ENCODE measurements at regions not wholly inside any gene's neighbourhood (a gene's known extent, or its start where the extent isn't known, plus 50 kb on each side); places are given as distances from the start of the nearest gene placed in this dataset.
A peak's percentile ranks its signal among the peaks of the same experiment; 100 is the strongest.

- no peak for TF ChIP-seq ATF2 (CRISPR knock-in tag; IDR thresholded peaks at IDR 0.05; ENCODE audit: borderline replicate concordance, low read depth)
These were observed 301.7 kb upstream of the KAZN start (continued) for GRCh38 chr1:14296795-14297194.

GRCh38 chr1:14297356-14297755 lies 301.1 kb upstream of the KAZN start:
- ChIA-PET CTCF (no interaction called here), POLR2A (no interaction called here)
- TF ChIP-seq MLX (CRISPR knock-in tag; IDR thresholded peaks at IDR 0.05) = no peak
- TF ChIP-seq TCF7 (CRISPR knock-in tag; IDR thresholded peaks at IDR 0.05; ENCODE audit: low read depth) = no peak
- TF ChIP-seq FOXJ3 (CRISPR knock-in tag; IDR thresholded peaks at IDR 0.05; ENCODE audit: borderline replicate concordance) = no peak
- no peak for TF ChIP-seq NFE2L1 (CRISPR knock-in tag; IDR thresholded peaks at IDR 0.05)
- TF ChIP-seq ETV6 (CRISPR knock-in tag; IDR thresholded peaks at IDR 0.05) = no peak
- no peak for TF ChIP-seq IRF1 (CRISPR knock-in tag; IDR thresholded peaks at IDR 0.05)
- no peak for TF ChIP-seq JUN (CRISPR knock-in tag; IDR thresholded peaks at IDR 0.05)
- no peak for TF ChIP-seq ATF1 (CRISPR knock-in tag; IDR thresholded peaks at IDR 0.05)
- TF ChIP-seq NFATC4 (CRISPR knock-in tag; IDR thresholded peaks at IDR 0.05) = no peak
- TF ChIP-seq ATF3 (CRISPR knock-in tag; conservative IDR thresholded peaks at IDR 0.05) = no peak
- TF ChIP-seq SMAD4 (CRISPR knock-in tag; IDR thresholded peaks at IDR 0.05) = no peak
- no peak for TF ChIP-seq ZNF423 (CRISPR knock-in tag; IDR thresholded peaks at IDR 0.05)
- TF ChIP-seq EMX1 (CRISPR knock-in tag; IDR thresholded peaks at IDR 0.05) = no peak
- TF ChIP-seq USF1 (CRISPR knock-in tag; IDR thresholded peaks at IDR 0.05) = no peak
- TF ChIP-seq NR2C2 (CRISPR knock-in tag; IDR thresholded peaks at IDR 0.05) = no peak
- Mint-ChIP-seq H3K9me3 (no peaks in the 10 kb centered on the region), H3K27me3 (ENCODE audit: low read depth) (peaks cover 16% of the 10 kb centered on the region), H3K4me3 (no peak overlapping the region), H3K4me1 (peaks cover 12% of the 10 kb centered on the region), H3K27ac (no peak overlapping the region), H3K36me3 (no peaks in the 10 kb centered on the region)
- ATAC-seq (peak; percentile 30; the same call in 1 of the 2 replicates), DNase-seq (ENCODE audit: low spot score) (no peak)

- no peaks in the 10 kb centered on the region for H3K9me3 Mint-ChIP-seq
- ChIA-PET CTCF (no interaction called here), POLR2A (no interaction called here)
- H3K4me3 Mint-ChIP-seq = no peak overlapping the region
- H3K27me3 Mint-ChIP-seq (ENCODE audit: low read depth) = peaks cover 25% of the 10 kb centered on the region
- DNase-seq (ENCODE audit: low spot score) (no peak), ATAC-seq (no peak)
- TF ChIP-seq E2F5 (CRISPR knock-in tag; IDR thresholded peaks at IDR 0.05) = no peak
- no peak for TF ChIP-seq FOXP4 (CRISPR knock-in tag; IDR thresholded peaks at IDR 0.05)
- TF ChIP-seq NR2C2 (CRISPR knock-in tag; IDR thresholded peaks at IDR 0.05) = no peak
- no peak for TF ChIP-seq CDX4 (CRISPR knock-in tag; IDR thresholded peaks at IDR 0.05; ENCODE audit: borderline replicate concordance)
- no peak for TF ChIP-seq ATF3 (CRISPR knock-in tag; conservative IDR thresholded peaks at IDR 0.05)
- TF ChIP-seq TEAD1 (CRISPR knock-in tag; IDR thresholded peaks at IDR 0.05) = no peak
- TF ChIP-seq PRDM15 (CRISPR knock-in tag; IDR thresholded peaks at IDR 0.05) = no peak
- no peaks in the 10 kb centered on the region for H3K36me3 Mint-ChIP-seq
- H3K27ac Mint-ChIP-seq = no peak overlapping the region
- H3K4me1 Mint-ChIP-seq = peaks cover 9% of the 10 kb centered on the region
These were observed 299.7 kb upstream of the KAZN start for GRCh38 chr1:14298806-14299205.
